ENCODE measurements at regions not wholly inside any gene's neighbourhood (a gene's known extent, or its start where the extent isn't known, plus 50 kb on each side); places are given as distances from the start of the nearest gene placed in this dataset.

- no peak for TF ChIP-seq CTCF (conservative IDR thresholded peaks at IDR 0.05; ENCODE audit: low read depth in 2 of 2)
- no peak for TF ChIP-seq EZH2 (IDR thresholded peaks at IDR 0.05; ENCODE audit: low read depth, unreplicated experiment)
- no peak for TF ChIP-seq POLR2AphosphoS5 (IDR thresholded peaks at IDR 0.05; ENCODE audit: low read depth)
- no peak for TF ChIP-seq JUNB (IDR thresholded peaks at IDR 0.05; ENCODE audit: unreplicated experiment)
- no peak for TF ChIP-seq CREB1 (CRISPR knock-in tag; IDR thresholded peaks at IDR 0.05; ENCODE audit: low read depth)
- no peak for TF ChIP-seq REST (IDR thresholded peaks at IDR 0.05; ENCODE audit: unreplicated experiment)
- no peak for TF ChIP-seq ZNF462 (CRISPR knock-in tag; IDR thresholded peaks at IDR 0.05)
These were observed 282.2 kb downstream of the DTWD2 start for GRCh38 chr5:118705959-118706667.

All from GM23338 (cell line).